IMR-90 (cell line): ENCODE measurements at regions not wholly inside any gene's neighbourhood (a gene's known extent, or its start where the extent isn't known, plus 50 kb on each side); places are given as distances from the start of the nearest gene placed in this dataset.

Source experiments
- ATAC-seq: fragments of 200-7000 bp; cut with Tn5 transposase; 2 replicates; pipeline ENCODE4 v1.9.1; 2020; ENCODE audit warnings: low read depth, mild to moderate bottlenecking, moderate library complexity
- BruUV-seq: library from RNA; stranded (reverse); fragments of 400-500 nt; replicated peaks from 2 replicates; lab custom pipeline; 2021; lab: Mats Ljungman, UMichigan
- CTCF ChIA-PET: fragments of 300-600 bp; formaldehyde crosslinking; extraction: SDS; loops from one replicate; lab custom pipeline; 2021; ENCODE audit warnings: antibody characterized with exemption; lab: Yijun Ruan, JAX
- POLR2A ChIA-PET: fragments of 300-600 bp; sonication (Branson Sonifier 250); formaldehyde crosslinking; loops from one replicate; lab custom pipeline; 2022; ENCODE audit warnings: antibody characterized with exemption; ENCODE audit not compliant: unreplicated experiment; lab: Charles Lee
- DNase-seq: peaks from one replicate; pipeline ENCODE4 v3.0.0; 2013
- H2AFZ ChIP-seq: replicated peaks from 2 replicates; pipeline ENCODE3; 2013; ENCODE audit warnings: low read length, mild to moderate bottlenecking; ENCODE audit not compliant: poor library complexity
- H2AK5ac ChIP-seq: 2 replicates; pipeline ENCODE4 v1.6.1; 2013; ENCODE audit warnings: low read depth, low read length, inconsistent platforms
- H2AK9ac ChIP-seq: replicated peaks from 2 replicates; pipeline ENCODE3; 2013; ENCODE audit warnings: mild to moderate bottlenecking, low read depth, low read length, moderate library complexity; ENCODE audit not compliant: poor library complexity
- H2BK120ac ChIP-seq: 2 replicates; pipeline ENCODE4 v1.6.1; 2013; ENCODE audit warnings: low read depth, low read length, inconsistent platforms
- H2BK15ac ChIP-seq: 3 replicates; pipeline ENCODE4 v1.6.1; 2013; ENCODE audit warnings: low read depth, low read length, inconsistent platforms
- H2BK20ac ChIP-seq: 2 replicates; pipeline ENCODE4 v1.6.1; 2013; ENCODE audit warnings: low read depth, mild to moderate bottlenecking, inconsistent platforms, low read length, moderate library complexity
- H2BK5ac ChIP-seq: 2 replicates; pipeline ENCODE4 v1.6.1; 2013; ENCODE audit warnings: mild to moderate bottlenecking, low read depth, low read length, inconsistent platforms; ENCODE audit not compliant: poor library complexity, severe bottlenecking
- H3K14ac ChIP-seq: replicated peaks from 2 replicates; pipeline ENCODE4 v1.6.1; 2013; ENCODE audit warnings: low read depth, low read length, inconsistent platforms
- H3K18ac ChIP-seq: 2 replicates; pipeline ENCODE4 v1.6.1; 2013; ENCODE audit warnings: low read depth, low read length, control low read depth
- H3K23ac ChIP-seq: 2 replicates; pipeline ENCODE4 v1.6.1; 2013; ENCODE audit warnings: low read depth, low read length, inconsistent platforms
- H3K27ac ChIP-seq: 2 replicates; pipeline ENCODE4 v1.5.1; 2013; ENCODE audit warnings: mild to moderate bottlenecking, control low read depth, low read length; ENCODE audit not compliant: insufficient read depth
- H3K27me3 ChIP-seq: 2 replicates; pipeline ENCODE4 v1.6.1; 2013; ENCODE audit warnings: low read length; ENCODE audit not compliant: control insufficient read depth, insufficient read depth
- H3K36me3 ChIP-seq: 2 replicates; pipeline ENCODE4 v1.6.1; 2013; ENCODE audit warnings: low read length, mixed read lengths; ENCODE audit not compliant: control insufficient read depth, insufficient read depth
- H3K4ac ChIP-seq: 2 replicates; pipeline ENCODE4 v1.6.1; 2013; ENCODE audit warnings: low read depth, low read length, inconsistent platforms
- H3K4me1 ChIP-seq: 2 replicates; pipeline ENCODE4 v1.6.1; 2013; ENCODE audit warnings: low read length, mixed read lengths; ENCODE audit not compliant: control insufficient read depth, insufficient read depth
- H3K4me2 ChIP-seq: 2 replicates; pipeline ENCODE4 v1.6.1; 2013; ENCODE audit warnings: low read depth, mild to moderate bottlenecking, control low read depth, low read length, moderate library complexity
- H3K4me3 ChIP-seq: 2 replicates; pipeline ENCODE4 v1.5.1; 2013; ENCODE audit warnings: low read depth, mild to moderate bottlenecking, control low read depth, low read length, moderate library complexity; ENCODE audit not compliant: insufficient read depth
- H3K56ac ChIP-seq: 2 replicates; pipeline ENCODE4 v1.6.1; 2013; ENCODE audit warnings: low read length, inconsistent platforms; ENCODE audit not compliant: insufficient read depth; ENCODE audit errors: extremely low read depth
- H3K79me1 ChIP-seq, 2 experiments: 2 replicates each; pipeline ENCODE4 v1.6.1; 2013; ENCODE audit warnings: low read length in 2 of 2, inconsistent platforms in 1 of 2, low read depth in 1 of 2
- H3K9ac ChIP-seq: 2 replicates; pipeline ENCODE4 v1.6.1; 2013; ENCODE audit warnings: low read depth, low read length, control low read depth
- H3K9me1 ChIP-seq: 2 replicates; pipeline ENCODE4 v1.6.1; 2013; ENCODE audit warnings: low read length, inconsistent platforms; ENCODE audit not compliant: insufficient read depth
- H3K9me3 ChIP-seq: 2 replicates; pipeline ENCODE4 v1.6.1; 2013; ENCODE audit warnings: low read length; ENCODE audit not compliant: control insufficient read depth, insufficient read depth
- H4K20me1 ChIP-seq: 2 replicates; pipeline ENCODE4 v1.6.1; 2013; ENCODE audit warnings: low read length, inconsistent platforms; ENCODE audit not compliant: insufficient read depth
- H4K5ac ChIP-seq: 2 replicates; pipeline ENCODE4 v1.6.1; 2013; ENCODE audit warnings: mild to moderate bottlenecking, low read depth, low read length, control low read depth
- H4K8ac ChIP-seq, 2 experiments: 2 replicates each; pipeline ENCODE4 v1.6.1; 2013; ENCODE audit warnings: low read depth in 2 of 2, low read length in 2 of 2, control low read depth in 1 of 2, inconsistent platforms in 1 of 2
- H4K91ac ChIP-seq: 2 replicates; pipeline ENCODE4 v1.6.1; 2013; ENCODE audit warnings: low read depth, low read length, inconsistent platforms; ENCODE audit not compliant: insufficient read depth
- BHLHE40 ChIP-seq: fragments of 150-350 bp; IDR thresholded peaks from 2 replicates; pipeline ENCODE4 v1.6.1; 2016; ENCODE audit warnings: mild to moderate bottlenecking, low read depth, low read length
- CEBPB ChIP-seq: IDR thresholded peaks from 2 replicates; pipeline ENCODE4 v1.6.1; 2012; ENCODE audit warnings: low read depth, low read length, improper control_type of control experiment
- CTCF ChIP-seq: conservative IDR thresholded peaks from 2 replicates; pipeline ENCODE4 v1.5.1; 2012; ENCODE audit warnings: mild to moderate bottlenecking, low read depth, low read length, improper control_type of control experiment
- FOS ChIP-seq: fragments of 150-350 bp; IDR thresholded peaks from 2 replicates; pipeline ENCODE4 v1.6.1; 2016; ENCODE audit warnings: low read depth, low read length
- NFE2L2 ChIP-seq: fragments of 150-350 bp; IDR thresholded peaks from 2 replicates; pipeline ENCODE4 v1.6.1; 2016; ENCODE audit warnings: low read depth, mild to moderate bottlenecking, low read length
- RAD21 ChIP-seq: IDR thresholded peaks from 2 replicates; pipeline ENCODE4 v1.6.1; 2012; ENCODE audit warnings: low read length, improper control_type of control experiment
- RCOR1 ChIP-seq: IDR thresholded peaks from 2 replicates; pipeline ENCODE4 v1.6.1; 2012; ENCODE audit warnings: mild to moderate bottlenecking, low read length, improper control_type of control experiment; ENCODE audit not compliant: insufficient replicate concordance
- SMC3 ChIP-seq: fragments of 150-350 bp; IDR thresholded peaks from 2 replicates; pipeline ENCODE4 v1.6.1; 2016; ENCODE audit warnings: low read depth, mild to moderate bottlenecking, antibody characterized with exemption, low read length, moderate library complexity
- WGBS, 2 experiments: methylation state at CpG; one replicate each; pipeline versions ENCODE4 v1.1.5 to v1.1.7; 2013; ENCODE audit warnings: missing lambda C conversion rate in 2 of 2; ENCODE audit not compliant: insufficient read length in 1 of 2; ENCODE audit errors: extremely low coverage in 2 of 2; 5-methylcytosine and 5-hydroxymethylcytosine counted together
- dilution Hi-C: fragments of 300-500 bp; cut with HindIII; formaldehyde crosslinking; loops from one replicate; pipeline ENCODE4 v1.14.3; 2018; ENCODE audit warnings: low sequenced_read_pairs; ENCODE audit not compliant: unreplicated experiment
- in situ Hi-C: fragments of 300-500 bp; cut with MboI; formaldehyde crosslinking; loops from 3 replicates; pipeline ENCODE4 v1.14.3; 2019; ENCODE audit warnings: low sequenced_read_pairs, inconsistent platforms, mixed read lengths
- intact Hi-C: fragments of 100-400 bp; cut with micrococcal nuclease; formaldehyde crosslinking; loops from 2 replicates; pipeline ENCODE4 v1.10.0; 2022

DNA sequence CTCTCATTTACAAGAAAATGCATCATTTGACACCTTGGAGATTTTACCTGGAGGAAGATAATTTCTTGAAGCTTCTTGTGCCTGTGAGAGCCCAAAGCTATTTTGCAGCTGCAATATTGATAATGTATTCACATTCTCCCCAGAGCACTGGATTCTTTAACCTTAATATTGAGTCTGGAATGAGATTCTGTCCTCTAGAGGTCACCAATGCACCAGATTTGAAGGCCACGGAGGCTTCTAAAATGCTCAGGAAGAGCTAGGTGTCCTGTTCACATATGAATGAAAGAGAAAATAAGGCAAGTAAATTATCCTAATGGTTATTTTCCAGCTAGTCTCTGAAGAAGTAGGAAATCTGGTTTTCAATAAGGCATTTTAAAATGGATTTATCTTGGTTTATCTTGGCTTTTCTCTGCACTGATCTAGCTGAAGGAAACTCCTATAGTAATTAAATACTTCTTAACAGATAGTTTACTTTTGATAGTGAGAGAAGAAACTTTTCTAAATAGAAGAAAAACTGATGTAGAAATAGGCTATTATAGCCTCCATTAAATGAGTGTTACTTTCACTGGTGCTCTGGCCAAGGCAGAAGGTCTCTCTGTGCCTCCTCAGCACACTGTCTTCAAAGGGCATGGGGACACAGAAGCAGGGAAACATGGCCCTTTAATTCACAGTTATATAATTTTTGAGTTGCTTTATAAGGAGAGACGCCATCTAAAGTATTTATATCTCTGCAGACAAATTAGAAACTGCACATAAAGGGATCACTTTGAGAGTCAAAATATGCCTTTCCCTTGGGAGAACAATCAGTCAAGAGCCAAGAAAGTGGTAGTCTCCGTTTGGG is 297.0 kb upstream of the ACTBL2 start:
- Histone ChIP-seq H3K9ac (no peak overlapping the region), H3K79me1 (no peaks in the 10 kb centered on the region), H3K23ac (peak overlapping the region; percentile 10; the same call in 1 of the 2 replicates), H2BK20ac (peak overlapping the region; percentile 84), H2AK9ac (no peak overlapping the region), H2BK5ac (no peak overlapping the region), H2BK15ac (peak overlapping the region; percentile 25; the same call in 1 of the 3 replicates), H3K14ac (peak overlapping the region; percentile 48; the same call in 1 of the 2 replicates), H3K9me1 (0 out of 2 replicates have a peak, but pooled peaks cover 3% of the 10 kb centered on the region), H3K36me3 (no peaks in the 10 kb centered on the region), H3K18ac (peak overlapping the region; percentile 93), H3K4me1 (peaks cover 20% of the 10 kb centered on the region), H3K4ac (peak overlapping the region; percentile 73), H4K5ac (peak overlapping the region; percentile 76; the same call in 1 of the 2 replicates), H3K4me2 (no peak overlapping the region), H3K27ac (peak overlapping the region; percentile 58; the same call in 1 of the 2 replicates), H2BK120ac (peak overlapping the region; percentile 75), H3K27me3 (no peaks in the 10 kb centered on the region), H4K8ac (peak overlapping the region; percentile 27 to 48; a peak in 3 of 4 replicates), H3K4me3 (no peak overlapping the region), H2AFZ (no peak overlapping the region), H4K91ac (peak overlapping the region; percentile 65; the same call in 1 of the 2 replicates), H3K56ac (peak overlapping the region; percentile 13; the same call in 1 of the 2 replicates), H4K20me1 (no peaks in the 10 kb centered on the region), H2AK5ac (peak overlapping the region; percentile 66; the same call in 1 of the 2 replicates), H3K9me3 (no peaks in the 10 kb centered on the region)
- dilution Hi-C loops = loop anchor here (25.0 kb wide), 1 partner anchor 658 kb away; no protein-coding TSS in a partner anchor
- BruUV-seq = no TSS peak
- ChIA-PET POLR2A (interaction anchor here (0.6 to 1.2 kb wide), 3 partner anchors 679 to 681 kb away, joined by 3 to 8 read pairs (median 4); no protein-coding TSS in a partner anchor), CTCF (interaction anchor here (0.6 to 6.5 kb wide), 23 partner anchors 9 to 681 kb away, joined by 3 to 34 read pairs (median 4); partner anchors contain the start of gene PLK2)
- in situ Hi-C loops = loop anchor here (5.0 kb wide), 2 partner anchors 482 to 678 kb away; no protein-coding TSS in a partner anchor
- intact Hi-C loops = loop anchor here (1.0 to 10.0 kb wide), 6 partner anchors 109 to 681 kb away; partner anchors contain the start of gene PLK2
- TF ChIP-seq SMC3 = peak; percentile 95
- TF ChIP-seq BHLHE40 = no peak
- no peak for TF ChIP-seq CEBPB
- TF ChIP-seq RCOR1 = no peak
- TF ChIP-seq CTCF = peak; percentile 81
- no peak for TF ChIP-seq NFE2L2
- TF ChIP-seq FOS = no peak
- peak; percentile 92 for TF ChIP-seq RAD21
- peak; percentile 83 for DNase-seq
- ATAC-seq = peak; percentile 77
- WGBS, 2 experiments = 17% methylated on average over 1 of the region's 3 CpGs; no CpG with 5 or more reads in 1 of the 2 experiments
